BJ (cell line): ENCODE measurements at regions not wholly inside any gene's neighbourhood (a gene's known extent, or its start where the extent isn't known, plus 50 kb on each side); places are given as distances from the start of the nearest gene placed in this dataset.

Source experiments
- CTCF ChIA-PET: fragments of 350-600 bp; formaldehyde crosslinking; extraction: SDS; loops from one replicate; lab custom pipeline; 2021; ENCODE audit warnings: antibody characterized with exemption, inconsistent platforms; lab: Yijun Ruan, JAX
- POLR2A ChIA-PET: fragments of 300-600 bp; sonication (Branson Sonifier 250); formaldehyde crosslinking; extraction: SDS; loops from one replicate; lab custom pipeline; 2021; ENCODE audit warnings: antibody characterized with exemption; lab: Charles Lee
- DNase-seq: peaks from one replicate; pipeline ENCODE4 v3.0.0-alpha.2; 2011; ENCODE audit warnings: low read depth
- H3K27me3 ChIP-seq: 2 replicates; pipeline ENCODE4 v1.6.0; 2011; ENCODE audit warnings: low read length; ENCODE audit not compliant: control insufficient read depth, insufficient read depth
- H3K36me3 ChIP-seq: 2 replicates; pipeline ENCODE4 v1.5.1; 2011; ENCODE audit warnings: low read length; ENCODE audit not compliant: control insufficient read depth, insufficient read depth
- H3K4me3 ChIP-seq: 2 replicates; pipeline ENCODE4 v1.5.1; 2011; ENCODE audit warnings: low read depth, mild to moderate bottlenecking, control low read depth, low read length
- CTCF ChIP-seq: IDR thresholded peaks from 2 replicates; pipeline ENCODE4 v1.5.1; 2011; ENCODE audit warnings: low read depth, mild to moderate bottlenecking, control low read depth, inconsistent platforms, low read length, moderate library complexity; ENCODE audit not compliant: insufficient read depth

GRCh38 chr4:13236485-13236884, 247.7 kb downstream of the RAB28 start:
- ChIA-PET CTCF (no interaction called here), POLR2A (no interaction called here)
- Histone ChIP-seq H3K36me3 (no peaks in the 10 kb centered on the region), H3K27me3 (no peaks in the 10 kb centered on the region), H3K4me3 (no peak overlapping the region)
- no peak for DNase-seq
- TF ChIP-seq CTCF, result no peak

DNA sequence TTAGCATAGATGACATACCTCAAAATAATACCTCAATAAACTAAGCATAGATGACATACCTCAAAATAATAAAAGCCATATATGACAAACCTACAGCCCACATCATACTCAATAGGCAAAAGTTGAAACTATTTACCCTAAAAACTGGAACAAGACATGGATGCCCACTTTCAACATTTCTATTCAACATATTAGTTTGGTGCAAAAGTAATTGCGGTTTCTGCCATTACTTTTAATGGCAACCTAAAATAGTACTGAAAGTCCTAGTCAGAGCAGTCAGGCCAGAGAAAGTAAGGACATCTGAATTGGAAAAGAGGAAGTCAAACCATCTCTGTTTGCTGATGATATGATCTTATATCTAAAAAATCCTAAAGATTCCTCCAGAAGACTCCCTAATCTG, 250.4 kb downstream of the RAB28 start:
- TF ChIP-seq CTCF, result no peak

DNA sequence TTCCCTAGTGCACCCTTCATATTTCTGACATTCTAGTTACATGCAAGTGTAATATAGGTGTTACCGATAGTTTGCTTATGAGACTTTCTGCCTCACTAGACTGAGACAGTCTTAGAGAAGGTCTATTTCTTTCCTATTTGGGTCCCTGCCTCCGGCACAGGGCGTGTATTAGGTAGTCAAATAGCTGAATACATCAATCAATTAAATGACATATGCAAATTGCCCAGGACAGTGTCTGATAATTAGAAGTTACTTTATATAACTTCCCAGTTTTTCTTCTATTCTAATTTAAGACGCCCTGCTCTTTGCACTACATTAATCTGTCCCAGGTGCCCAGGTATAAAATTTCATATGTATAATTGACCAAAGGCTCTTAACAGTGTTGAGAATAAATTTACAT, 264.2 kb downstream of the RAB28 start:
- POLR2A ChIA-PET, result no interaction called here
- no peak for TF ChIP-seq CTCF

More for the DNA sequence above, 250.4 kb downstream of the RAB28 start:
- CTCF ChIA-PET, result no interaction called here
- Histone ChIP-seq H3K27me3 (no peaks in the 10 kb centered on the region), H3K36me3 (no peaks in the 10 kb centered on the region), H3K4me3 (no peak overlapping the region)
- POLR2A ChIA-PET, result no interaction called here
- DNase-seq, result no peak

DNA sequence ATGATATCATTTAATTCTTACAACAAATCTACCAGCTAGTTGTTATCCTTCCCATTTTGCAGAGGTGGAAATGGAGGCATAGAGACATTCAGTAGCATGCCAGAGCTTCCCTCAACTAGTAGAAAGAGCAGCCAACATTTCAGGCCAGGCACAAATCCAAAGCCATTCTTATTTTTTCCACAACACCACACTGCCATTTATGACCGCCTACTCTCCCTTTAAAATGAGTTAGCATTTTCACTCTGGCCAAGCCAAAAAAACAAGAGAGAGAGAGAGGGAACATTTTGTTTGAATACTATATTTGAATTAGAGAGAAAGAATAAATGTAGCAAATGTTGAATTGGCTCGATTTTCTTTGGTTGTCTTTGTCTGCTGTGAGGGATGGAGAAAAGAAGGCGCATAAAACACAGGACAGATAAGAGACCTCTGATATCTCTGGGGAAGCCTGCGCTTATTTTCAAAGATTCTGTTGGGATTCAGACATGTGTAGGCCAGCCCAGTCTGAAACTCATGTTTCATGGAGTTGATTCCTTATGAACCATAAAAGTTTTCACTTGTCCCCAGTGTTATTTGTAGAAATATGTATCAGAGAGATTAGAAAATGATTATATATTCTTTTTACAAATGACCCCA, 265.7 kb downstream of the RAB28 start:
- ChIA-PET POLR2A (no interaction called here), CTCF (no interaction called here)
- no peak for DNase-seq
- Histone ChIP-seq H3K36me3 (no peaks in the 10 kb centered on the region), H3K4me3 (no peak overlapping the region), H3K27me3 (no peaks in the 10 kb centered on the region)
- no peak for TF ChIP-seq CTCF

More for the DNA sequence above, 264.2 kb downstream of the RAB28 start:
- no peaks in the 10 kb centered on the region for H3K27me3 ChIP-seq
- DNase-seq, result no peak
- CTCF ChIA-PET, result no interaction called here
- H3K36me3 ChIP-seq, result no peaks in the 10 kb centered on the region
- H3K4me3 ChIP-seq, result no peak overlapping the region

DNA sequence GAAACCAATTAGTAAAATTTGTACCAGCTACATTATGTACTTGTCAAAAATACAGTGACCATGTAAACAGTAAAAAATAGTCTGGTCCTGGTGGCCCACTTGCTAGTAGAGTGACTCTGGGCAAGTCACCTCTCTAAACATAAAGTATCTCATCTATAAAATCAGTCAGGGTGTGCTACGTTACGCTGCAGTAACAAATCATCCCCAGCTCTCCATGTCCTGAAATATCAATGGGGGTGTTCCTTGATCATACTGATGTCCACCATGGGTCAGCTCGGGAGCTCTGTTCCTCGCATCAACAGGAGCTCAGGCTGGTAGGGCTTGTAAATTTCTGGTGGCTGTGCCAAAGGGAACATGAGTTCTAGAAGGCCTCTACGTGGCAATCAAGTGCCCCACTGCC, 268.6 kb downstream of the RAB28 start:
- CTCF ChIA-PET, result no interaction called here
- TF ChIP-seq CTCF, result no peak

More for the DNA sequence above, 268.6 kb downstream of the RAB28 start:
- no peak for DNase-seq
- Histone ChIP-seq H3K4me3 (no peak overlapping the region), H3K27me3 (no peaks in the 10 kb centered on the region), H3K36me3 (no peaks in the 10 kb centered on the region)
- POLR2A ChIA-PET, result no interaction called here
